ENCODE measurements at regions not wholly inside any gene's neighbourhood (a gene's known extent, or its start where the extent isn't known, plus 50 kb on each side); places are given as distances from the start of the nearest gene placed in this dataset.

DNA sequence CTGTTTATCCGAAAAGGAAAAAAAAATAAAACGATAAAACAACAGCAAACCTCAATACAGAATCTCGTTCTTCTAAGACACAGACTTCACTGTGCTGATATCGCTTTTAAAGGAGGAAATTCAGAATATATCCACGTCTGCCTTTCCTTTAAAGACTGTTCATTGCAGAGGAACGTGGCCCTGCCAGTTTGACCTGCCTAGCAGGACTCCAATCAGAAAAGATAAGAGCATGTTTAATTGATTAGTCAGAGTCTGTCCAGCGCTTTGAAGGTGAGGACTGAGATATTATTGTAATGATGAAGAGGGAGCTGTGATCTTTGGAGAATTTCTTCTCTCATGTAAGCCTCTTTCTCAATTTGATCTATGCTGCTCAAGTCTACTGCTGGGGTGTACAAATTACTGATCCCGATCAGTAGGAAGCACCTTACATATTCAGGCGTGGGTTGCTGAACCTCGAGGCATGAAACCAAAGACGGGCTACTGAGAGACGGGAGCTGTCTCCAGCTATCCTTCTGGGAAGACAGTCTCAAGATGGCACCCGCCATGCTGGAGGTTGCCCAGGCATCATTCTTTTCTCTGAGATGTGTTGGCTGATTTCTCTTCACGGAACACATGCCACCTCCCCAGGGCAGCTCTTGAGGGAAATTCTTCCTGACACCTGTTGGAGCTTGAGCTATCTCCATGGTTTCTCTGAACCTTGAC, 146.1 kb downstream of the SHOX start:
- peak overlapping the region; percentile 49 for H3K4me3 Mint-ChIP-seq (ENCODE audit: low read depth, unreplicated experiment)
- H3K27ac Mint-ChIP-seq (ENCODE audit: unreplicated experiment) = peak overlapping the region; percentile 61
- H3K27me3 Mint-ChIP-seq (ENCODE audit: unreplicated experiment) = no peaks in the 10 kb centered on the region
- CTCF ChIA-PET = no interaction called here
- intact Hi-C loops (cut with micrococcal nuclease; ENCODE audit: unreplicated experiment) = no loop called here
- peak; percentile 68 for DNase-seq
- H3K4me1 Mint-ChIP-seq (ENCODE audit: low read depth, unreplicated experiment) = no peaks in the 10 kb centered on the region
- H3K9me3 Mint-ChIP-seq (ENCODE audit: low read depth, unreplicated experiment) = peaks cover 17% of the 10 kb centered on the region
- H3K36me3 Mint-ChIP-seq (ENCODE audit: insufficient read depth, unreplicated experiment) = peaks cover 9% of the 10 kb centered on the region
- TF ChIP-seq, protein P1, sequence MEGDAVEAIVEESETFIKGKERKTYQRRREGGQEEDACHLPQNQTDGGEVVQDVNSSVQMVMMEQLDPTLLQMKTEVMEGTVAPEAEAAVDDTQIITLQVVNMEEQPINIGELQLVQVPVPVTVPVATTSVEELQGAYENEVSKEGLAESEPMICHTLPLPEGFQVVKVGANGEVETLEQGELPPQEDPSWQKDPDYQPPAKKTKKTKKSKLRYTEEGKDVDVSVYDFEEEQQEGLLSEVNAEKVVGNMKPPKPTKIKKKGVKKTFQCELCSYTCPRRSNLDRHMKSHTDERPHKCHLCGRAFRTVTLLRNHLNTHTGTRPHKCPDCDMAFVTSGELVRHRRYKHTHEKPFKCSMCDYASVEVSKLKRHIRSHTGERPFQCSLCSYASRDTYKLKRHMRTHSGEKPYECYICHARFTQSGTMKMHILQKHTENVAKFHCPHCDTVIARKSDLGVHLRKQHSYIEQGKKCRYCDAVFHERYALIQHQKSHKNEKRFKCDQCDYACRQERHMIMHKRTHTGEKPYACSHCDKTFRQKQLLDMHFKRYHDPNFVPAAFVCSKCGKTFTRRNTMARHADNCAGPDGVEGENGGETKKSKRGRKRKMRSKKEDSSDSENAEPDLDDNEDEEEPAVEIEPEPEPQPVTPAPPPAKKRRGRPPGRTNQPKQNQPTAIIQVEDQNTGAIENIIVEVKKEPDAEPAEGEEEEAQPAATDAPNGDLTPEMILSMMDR (IDR thresholded peaks at IDR 0.05; ENCODE audit: unreplicated experiment) = no peak
- no TSS peak for BruUV-seq (replicated peaks)

DNA sequence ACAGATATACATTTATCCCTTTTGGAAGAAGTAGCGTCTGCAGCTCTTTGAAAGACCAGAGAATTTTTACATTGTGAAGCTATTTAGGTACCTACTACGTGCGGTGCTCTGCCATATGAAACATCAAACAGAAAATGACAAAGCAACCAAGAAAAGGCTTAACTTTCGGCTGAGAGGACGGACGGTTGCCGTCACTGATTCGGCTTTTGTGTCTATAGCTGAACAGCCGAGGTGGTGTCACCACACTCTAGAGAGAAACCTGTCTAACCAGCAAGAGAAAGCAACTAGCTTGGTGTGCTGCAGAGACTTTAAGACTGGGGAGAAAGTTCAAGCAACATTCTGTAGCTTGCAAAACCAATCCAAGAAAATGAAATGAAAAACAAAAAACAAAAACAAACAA, 145.5 kb downstream of the SHOX start:
- CTCF ChIA-PET = no interaction called here
- intact Hi-C loops (cut with micrococcal nuclease; ENCODE audit: unreplicated experiment) = no loop called here
- TF ChIP-seq, protein P1 (IDR thresholded peaks at IDR 0.05; ENCODE audit: unreplicated experiment) = no peak
- no TSS peak for BruUV-seq (replicated peaks)
- peak overlapping the region; percentile 61 for H3K27ac Mint-ChIP-seq (ENCODE audit: unreplicated experiment)
- peaks cover 20% of the 10 kb centered on the region for H3K9me3 Mint-ChIP-seq (ENCODE audit: low read depth, unreplicated experiment)
- peaks cover 9% of the 10 kb centered on the region for H3K36me3 Mint-ChIP-seq (ENCODE audit: insufficient read depth, unreplicated experiment)
- no peaks in the 10 kb centered on the region for H3K4me1 Mint-ChIP-seq (ENCODE audit: low read depth, unreplicated experiment)
- H3K27me3 Mint-ChIP-seq (ENCODE audit: unreplicated experiment) = no peaks in the 10 kb centered on the region
- peak overlapping the region; percentile 49 for H3K4me3 Mint-ChIP-seq (ENCODE audit: low read depth, unreplicated experiment)
- peak; percentile 13 for DNase-seq

DNA sequence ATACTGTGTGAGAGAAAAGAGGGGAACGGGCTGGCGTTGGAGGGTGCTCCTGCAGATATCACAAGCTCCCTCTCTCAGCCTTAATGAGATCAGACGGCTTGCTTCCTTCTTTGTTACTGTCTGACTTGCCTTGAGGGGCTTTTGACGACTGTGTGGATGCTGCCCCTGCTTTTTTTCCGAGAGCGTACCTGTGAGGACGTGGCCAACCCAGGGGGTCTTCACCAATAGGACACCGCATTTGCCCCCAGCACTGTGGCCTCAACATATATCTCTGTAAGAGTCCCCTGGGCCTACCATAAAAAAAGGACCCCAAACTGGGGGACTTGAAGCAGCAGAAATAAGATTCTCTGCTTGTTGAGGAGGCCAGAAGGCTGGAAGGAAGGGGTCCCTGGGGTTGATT, 143.9 kb downstream of the SHOX start:
- CTCF ChIA-PET = no interaction called here
- intact Hi-C loops (cut with micrococcal nuclease; ENCODE audit: unreplicated experiment) = no loop called here
- no peaks in the 10 kb centered on the region for H3K27me3 Mint-ChIP-seq (ENCODE audit: unreplicated experiment)

DNA sequence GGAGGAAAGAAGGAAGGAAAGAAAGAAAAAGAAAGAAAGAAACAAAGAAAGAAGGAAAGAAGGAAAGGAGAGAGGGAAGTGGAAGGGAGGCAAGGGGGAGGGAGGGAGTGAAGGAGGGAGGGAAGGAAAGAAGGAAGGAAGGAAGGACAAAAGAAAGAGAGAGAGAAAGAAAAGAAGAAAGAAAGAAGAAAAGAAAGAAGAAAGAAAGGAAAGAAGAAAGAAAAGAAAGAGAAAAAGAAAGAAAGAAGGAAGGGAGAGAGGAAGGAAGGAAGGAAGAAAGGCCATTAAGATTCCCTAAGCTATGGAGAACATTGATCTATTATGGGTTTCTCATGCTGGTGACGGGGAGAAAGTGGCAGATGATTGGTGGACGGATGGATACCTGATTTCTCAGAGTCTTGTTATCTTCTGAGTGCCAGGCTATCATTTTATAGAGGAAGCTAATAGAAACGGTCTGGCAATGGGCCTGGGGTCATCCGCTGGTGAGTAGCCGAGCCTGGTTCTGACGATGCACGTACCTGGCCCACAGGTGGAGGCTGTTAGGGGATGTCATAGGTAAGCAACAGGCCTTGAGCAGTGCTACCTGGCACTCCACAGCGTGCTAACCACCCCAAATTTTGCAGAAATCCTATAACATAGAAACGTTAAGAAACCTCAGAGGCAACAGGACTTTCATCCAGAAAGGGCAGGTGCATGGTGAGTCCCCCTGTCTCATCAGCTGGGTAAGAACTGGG, 142.9 kb downstream of the SHOX start:
- Mint-ChIP-seq H3K36me3 (ENCODE audit: insufficient read depth, unreplicated experiment) (peaks cover 9% of the 10 kb centered on the region), H3K27me3 (ENCODE audit: unreplicated experiment) (no peaks in the 10 kb centered on the region), H3K4me3 (ENCODE audit: low read depth, unreplicated experiment) (no peak overlapping the region), H3K27ac (ENCODE audit: unreplicated experiment) (no peak overlapping the region), H3K4me1 (ENCODE audit: low read depth, unreplicated experiment) (no peaks in the 10 kb centered on the region), H3K9me3 (ENCODE audit: low read depth, unreplicated experiment) (peaks cover 11% of the 10 kb centered on the region)
- BruUV-seq (replicated peaks) = no TSS peak
- CTCF ChIA-PET = no interaction called here
- DNase-seq = no peak
- intact Hi-C loops (cut with micrococcal nuclease; ENCODE audit: unreplicated experiment) = no loop called here
- TF ChIP-seq, protein P1 (IDR thresholded peaks at IDR 0.05; ENCODE audit: unreplicated experiment) = no peak

More for the DNA sequence above, 143.9 kb downstream of the SHOX start:
- Mint-ChIP-seq H3K9me3 (ENCODE audit: low read depth, unreplicated experiment) (peaks cover 20% of the 10 kb centered on the region), H3K4me1 (ENCODE audit: low read depth, unreplicated experiment) (no peaks in the 10 kb centered on the region), H3K27ac (ENCODE audit: unreplicated experiment) (no peak overlapping the region), H3K36me3 (ENCODE audit: insufficient read depth, unreplicated experiment) (peaks cover 9% of the 10 kb centered on the region), H3K4me3 (ENCODE audit: low read depth, unreplicated experiment) (no peak overlapping the region)
- BruUV-seq (replicated peaks) = no TSS peak
- DNase-seq = no peak
- TF ChIP-seq, protein P1 (IDR thresholded peaks at IDR 0.05; ENCODE audit: unreplicated experiment) = no peak
